Nephron (organoid): ENCODE measurements at regions not wholly inside any gene's neighbourhood (a gene's known extent, or its start where the extent isn't known, plus 50 kb on each side); places are given as distances from the start of the nearest gene placed in this dataset.

Source experiments
- H3K27ac Mint-ChIP-seq, 3 experiments: 2 replicates each; pipeline ENCODE4 v1.8.0; 2020; ENCODE audit warnings: mixed read lengths in 3 of 3, mild to moderate bottlenecking in 2 of 3, moderate library complexity in 1 of 3
- H3K27me3 Mint-ChIP-seq: 2 replicates; pipeline ENCODE4 v1.8.0; 2021; ENCODE audit warnings: low read depth, mild to moderate bottlenecking, moderate library complexity, mixed read lengths
- H3K36me3 Mint-ChIP-seq: 2 replicates; pipeline ENCODE4 v1.8.0; 2020; ENCODE audit warnings: low read depth, mixed read lengths
- H3K4me1 Mint-ChIP-seq: 2 replicates; pipeline ENCODE4 v1.8.0; 2020; ENCODE audit warnings: mixed read lengths
- H3K4me3 Mint-ChIP-seq, 3 experiments: 2 replicates each; pipeline ENCODE4 v1.8.0; 2020; ENCODE audit warnings: mild to moderate bottlenecking in 3 of 3, mixed read lengths in 3 of 3, moderate library complexity in 2 of 3
- H3K9me3 Mint-ChIP-seq: 2 replicates; pipeline ENCODE4 v1.8.0; 2020; ENCODE audit warnings: mixed read lengths
- TF ChIP-seq, protein P1 (sequence below), 3 experiments: fragments of 200-600 bp; sonication (generic); IDR thresholded peaks; one replicate each; pipeline ENCODE4 v1.5.0; 2021; ENCODE audit warnings: antibody characterized with exemption in 3 of 3; ENCODE audit not compliant: unreplicated experiment in 3 of 3

GRCh38 chr6:133631421-133631820 lies 257.5 kb upstream of the TCF21 start:
- no peaks in the 10 kb centered on the region for H3K27me3 Mint-ChIP-seq
- no peak overlapping the region for H3K4me3 Mint-ChIP-seq
- H3K9me3 Mint-ChIP-seq = no peaks in the 10 kb centered on the region
- no peak overlapping the region for H3K27ac Mint-ChIP-seq
- no peaks in the 10 kb centered on the region for H3K36me3 Mint-ChIP-seq
- peaks cover 7% of the 10 kb centered on the region for H3K4me1 Mint-ChIP-seq
- TF ChIP-seq, protein P1, sequence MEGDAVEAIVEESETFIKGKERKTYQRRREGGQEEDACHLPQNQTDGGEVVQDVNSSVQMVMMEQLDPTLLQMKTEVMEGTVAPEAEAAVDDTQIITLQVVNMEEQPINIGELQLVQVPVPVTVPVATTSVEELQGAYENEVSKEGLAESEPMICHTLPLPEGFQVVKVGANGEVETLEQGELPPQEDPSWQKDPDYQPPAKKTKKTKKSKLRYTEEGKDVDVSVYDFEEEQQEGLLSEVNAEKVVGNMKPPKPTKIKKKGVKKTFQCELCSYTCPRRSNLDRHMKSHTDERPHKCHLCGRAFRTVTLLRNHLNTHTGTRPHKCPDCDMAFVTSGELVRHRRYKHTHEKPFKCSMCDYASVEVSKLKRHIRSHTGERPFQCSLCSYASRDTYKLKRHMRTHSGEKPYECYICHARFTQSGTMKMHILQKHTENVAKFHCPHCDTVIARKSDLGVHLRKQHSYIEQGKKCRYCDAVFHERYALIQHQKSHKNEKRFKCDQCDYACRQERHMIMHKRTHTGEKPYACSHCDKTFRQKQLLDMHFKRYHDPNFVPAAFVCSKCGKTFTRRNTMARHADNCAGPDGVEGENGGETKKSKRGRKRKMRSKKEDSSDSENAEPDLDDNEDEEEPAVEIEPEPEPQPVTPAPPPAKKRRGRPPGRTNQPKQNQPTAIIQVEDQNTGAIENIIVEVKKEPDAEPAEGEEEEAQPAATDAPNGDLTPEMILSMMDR (IDR thresholded peaks at IDR 0.05; ENCODE audit: unreplicated experiment in 3 of 3) = no peak

- H3K27me3 Mint-ChIP-seq = no peaks in the 10 kb centered on the region
- TF ChIP-seq, protein P1 (IDR thresholded peaks at IDR 0.05; ENCODE audit: unreplicated experiment in 3 of 3) = no peak
- H3K4me1 Mint-ChIP-seq = peaks cover 14% of the 10 kb centered on the region
- H3K36me3 Mint-ChIP-seq = no peaks in the 10 kb centered on the region
- H3K9me3 Mint-ChIP-seq = no peaks in the 10 kb centered on the region
- no peak overlapping the region for H3K27ac Mint-ChIP-seq
- H3K4me3 Mint-ChIP-seq = no peak overlapping the region
Measured at GRCh38 chr6:133632206-133632605, 256.7 kb upstream of the TCF21 start.

- Mint-ChIP-seq H3K27me3 (no peaks in the 10 kb centered on the region), H3K4me3 (no peak overlapping the region), H3K4me1 (peaks cover 17% of the 10 kb centered on the region), H3K27ac (no peak overlapping the region), H3K36me3 (no peaks in the 10 kb centered on the region), H3K9me3 (no peaks in the 10 kb centered on the region)
- TF ChIP-seq, protein P1 (IDR thresholded peaks at IDR 0.05; ENCODE audit: unreplicated experiment in 3 of 3) = no peak
Measured at GRCh38 chr6:133632906-133633305, 256.0 kb upstream of the TCF21 start.

- Mint-ChIP-seq H3K27me3 (no peaks in the 10 kb centered on the region), H3K36me3 (peaks cover 8% of the 10 kb centered on the region), H3K4me3 (no peak overlapping the region), H3K27ac (no peak overlapping the region), H3K9me3 (peaks cover 7% of the 10 kb centered on the region), H3K4me1 (peaks cover 20% of the 10 kb centered on the region)
- TF ChIP-seq, protein P1 (IDR thresholded peaks at IDR 0.05; ENCODE audit: unreplicated experiment in 3 of 3) = no peak
Measured at GRCh38 chr6:133634474-133634873, 254.4 kb upstream of the TCF21 start.

DNA sequence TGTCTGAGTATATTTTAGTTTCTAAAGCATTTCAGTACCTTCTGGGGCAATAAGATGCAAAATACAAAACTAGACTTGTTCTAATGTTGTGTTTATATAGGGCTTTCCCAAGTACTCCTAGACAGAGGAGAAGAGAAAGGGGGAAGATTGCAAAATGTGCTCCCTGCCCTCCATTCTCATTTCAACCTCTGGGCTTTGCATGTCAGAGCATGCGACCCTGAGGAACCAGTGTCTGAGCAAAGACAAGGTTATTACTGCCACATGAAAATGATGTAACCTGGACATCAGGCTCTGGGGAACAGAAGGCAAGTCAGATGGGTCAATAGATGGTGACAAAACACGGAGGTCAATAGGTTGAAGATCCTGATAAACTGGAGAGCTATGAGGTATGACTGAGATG lies 253.5 kb upstream of the TCF21 start:
- Mint-ChIP-seq H3K27ac (peak overlapping the region in 2 of 3 experiments; percentile 9 to 21), H3K4me3 (no peak overlapping the region), H3K27me3 (no peaks in the 10 kb centered on the region), H3K9me3 (peaks cover 7% of the 10 kb centered on the region), H3K4me1 (peaks cover 20% of the 10 kb centered on the region), H3K36me3 (peaks cover 8% of the 10 kb centered on the region)
- TF ChIP-seq, protein P1 (IDR thresholded peaks at IDR 0.05; ENCODE audit: unreplicated experiment in 3 of 3) = no peak

GRCh38 chr6:133637436-133637835 lies 251.5 kb upstream of the TCF21 start:
- H3K27me3 Mint-ChIP-seq = no peaks in the 10 kb centered on the region
- peak overlapping the region; percentile 68 to 92 (median 90) for H3K27ac Mint-ChIP-seq
- TF ChIP-seq, protein P1 (IDR thresholded peaks at IDR 0.05; ENCODE audit: unreplicated experiment in 3 of 3) = no peak
- H3K36me3 Mint-ChIP-seq = peaks cover 8% of the 10 kb centered on the region
- H3K4me3 Mint-ChIP-seq = no peak overlapping the region
- H3K9me3 Mint-ChIP-seq = peaks cover 7% of the 10 kb centered on the region
- H3K4me1 Mint-ChIP-seq = peaks cover 26% of the 10 kb centered on the region
